GM23338 (cell line): ENCODE measurements at regions not wholly inside any gene's neighbourhood (a gene's known extent, or its start where the extent isn't known, plus 50 kb on each side); places are given as distances from the start of the nearest gene placed in this dataset.

ENCODE experiments used
- ATAC-seq: fragments of 200-7000 bp; cut with Tn5 transposase; 3 replicates; pipeline ENCODE4 v1.9.1; 2020
- DNase-seq: peaks from one replicate; pipeline ENCODE4 v3.0.0-alpha.2; 2015; ENCODE audit warnings: low spot score
- H2AFZ ChIP-seq: fragments of 200-600 bp; sonication (generic); 2 replicates; pipeline ENCODE4 v1.8.0; 2016; ENCODE audit warnings: antibody characterized with exemption, mild to moderate bottlenecking, moderate library complexity
- H3F3A ChIP-seq: fragments of 200-600 bp; sonication (generic); replicated peaks from 2 replicates; pipeline ENCODE4 v1.8.0; 2017; ENCODE audit warnings: antibody characterized with exemption, mixed run types, low read depth
- H3K27ac ChIP-seq: fragments of 200-600 bp; sonication (generic); 2 replicates; pipeline ENCODE4 v1.6.1; 2016; ENCODE audit warnings: low read depth
- H3K27me3 ChIP-seq: fragments of 200-600 bp; sonication (generic); 2 replicates; pipeline ENCODE4 v1.8.0; 2016; ENCODE audit warnings: mild to moderate bottlenecking, mixed run types, moderate library complexity; ENCODE audit not compliant: insufficient read depth
- H3K36me3 ChIP-seq: fragments of 200-600 bp; sonication (generic); 2 replicates; pipeline ENCODE4 v1.8.0; 2016; ENCODE audit warnings: mild to moderate bottlenecking; ENCODE audit not compliant: insufficient read depth
- H3K4me1 ChIP-seq: fragments of 200-600 bp; sonication (generic); 2 replicates; pipeline ENCODE4 v1.8.0; 2016; ENCODE audit warnings: mild to moderate bottlenecking, moderate library complexity; ENCODE audit not compliant: insufficient read depth
- H3K4me2 ChIP-seq: fragments of 200-600 bp; sonication (generic); 2 replicates; pipeline ENCODE4 v1.7.1; 2017; ENCODE audit warnings: mixed run types
- H3K4me3 ChIP-seq: fragments of 200-600 bp; sonication (generic); 2 replicates; pipeline ENCODE4 v1.6.1; 2016; ENCODE audit warnings: mixed run types
- H3K79me2 ChIP-seq: fragments of 200-600 bp; sonication (generic); replicated peaks from 2 replicates; pipeline ENCODE4 v1.8.0; 2017; ENCODE audit warnings: mild to moderate bottlenecking; ENCODE audit not compliant: insufficient read depth
- H3K9me2 ChIP-seq: fragments of 200-600 bp; sonication (generic); 2 replicates; pipeline ENCODE4 v1.8.0; 2017; ENCODE audit not compliant: insufficient read depth
- H4K20me1 ChIP-seq: fragments of 200-600 bp; sonication (generic); replicated peaks from 2 replicates; pipeline ENCODE4 v1.8.0; 2017; ENCODE audit warnings: mild to moderate bottlenecking; ENCODE audit not compliant: insufficient read depth
- H3K27ac Mint-ChIP-seq: 2 replicates; pipeline ENCODE4 v1.8.0; 2020; ENCODE audit warnings: inconsistent platforms, mild to moderate bottlenecking, moderate library complexity, mixed read lengths
- H3K27me3 Mint-ChIP-seq: 3 replicates; pipeline ENCODE4 v1.8.0; 2022; ENCODE audit warnings: low read depth, mild to moderate bottlenecking, moderate library complexity, mixed read lengths, inconsistent platforms; ENCODE audit not compliant: insufficient read depth, poor library complexity
- H3K36me3 Mint-ChIP-seq: 3 replicates; pipeline ENCODE4 v1.8.0; 2021; ENCODE audit warnings: low read depth, mild to moderate bottlenecking, inconsistent platforms, moderate library complexity, mixed read lengths
- H3K4me1 Mint-ChIP-seq: 3 replicates; pipeline ENCODE4 v1.8.0; 2020; ENCODE audit warnings: mild to moderate bottlenecking, inconsistent platforms, mixed read lengths
- H3K4me3 Mint-ChIP-seq: 3 replicates; pipeline ENCODE4 v1.8.0; 2021; ENCODE audit warnings: moderate library complexity, mild to moderate bottlenecking, inconsistent platforms, mixed read lengths
- H3K9me3 Mint-ChIP-seq: 3 replicates; pipeline ENCODE4 v1.8.0; 2020; ENCODE audit warnings: moderate library complexity, mild to moderate bottlenecking, inconsistent platforms, mixed read lengths
- CREB1 ChIP-seq: fragments of 250-450 bp; sonication (Bioruptor Pico); IDR thresholded peaks from 2 replicates; pipeline ENCODE4 v1.5.0; 2020; ENCODE audit warnings: low read depth, mild to moderate bottlenecking, moderate library complexity
- EZH2 ChIP-seq: fragments of 200-600 bp; sonication (generic); IDR thresholded peaks from one replicate; pipeline ENCODE4 v1.8.0; 2017; ENCODE audit warnings: antibody characterized with exemption, mild to moderate bottlenecking, low read depth; ENCODE audit not compliant: unreplicated experiment
- EZH2phosphoT487 ChIP-seq: fragments of 200-600 bp; sonication (generic); IDR thresholded peaks from one replicate; pipeline ENCODE4 v1.8.1; 2018; ENCODE audit warnings: antibody characterized with exemption; ENCODE audit not compliant: unreplicated experiment
- JUNB ChIP-seq: IDR thresholded peaks from one replicate; pipeline ENCODE4 v1.6.1; 2016; ENCODE audit warnings: antibody characterized with exemption; ENCODE audit not compliant: unreplicated experiment
- NANOG ChIP-seq: IDR thresholded peaks from 2 replicates; pipeline ENCODE4 v1.6.1; 2016; ENCODE audit warnings: antibody characterized with exemption, borderline replicate concordance
- POLR2AphosphoS5 ChIP-seq: IDR thresholded peaks from 2 replicates; pipeline ENCODE4 v1.6.1; 2016; ENCODE audit warnings: antibody characterized with exemption, low read depth
- REST ChIP-seq: IDR thresholded peaks from one replicate; pipeline ENCODE4 v1.6.1; 2018; ENCODE audit warnings: antibody characterized with exemption; ENCODE audit not compliant: unreplicated experiment
- STAT1 ChIP-seq: IDR thresholded peaks from one replicate; pipeline ENCODE4 v1.6.1; 2016; ENCODE audit warnings: antibody characterized with exemption; ENCODE audit not compliant: unreplicated experiment
- ZNF114 ChIP-seq: fragments of 250-450 bp; sonication (Bioruptor Pico); IDR thresholded peaks from 2 replicates; pipeline ENCODE4 v1.5.0; 2020; ENCODE audit warnings: mild to moderate bottlenecking, moderate library complexity
- ZNF331 ChIP-seq: fragments of 250-450 bp; sonication (Bioruptor Pico); IDR thresholded peaks from 2 replicates; pipeline ENCODE4 v1.5.0; 2020; ENCODE audit warnings: low read depth, mild to moderate bottlenecking, moderate library complexity
- ZNF462 ChIP-seq: fragments of 250-450 bp; sonication (Bioruptor Pico); IDR thresholded peaks from 2 replicates; pipeline ENCODE4 v1.5.0; 2020; ENCODE audit warnings: mild to moderate bottlenecking, moderate library complexity
- TF ChIP-seq, protein P1 (sequence below), 2 experiments: fragments of 200-600 bp in 1 of 2; sonication (generic) in 1 of 2; conservative IDR thresholded peaks; 2 replicates each; pipeline versions ENCODE4 v1.5.1 to v1.6.1; 2016 to 2017; ENCODE audit warnings: antibody characterized with exemption in 2 of 2, low read depth in 2 of 2, mild to moderate bottlenecking in 2 of 2, moderate library complexity in 1 of 2

DNA sequence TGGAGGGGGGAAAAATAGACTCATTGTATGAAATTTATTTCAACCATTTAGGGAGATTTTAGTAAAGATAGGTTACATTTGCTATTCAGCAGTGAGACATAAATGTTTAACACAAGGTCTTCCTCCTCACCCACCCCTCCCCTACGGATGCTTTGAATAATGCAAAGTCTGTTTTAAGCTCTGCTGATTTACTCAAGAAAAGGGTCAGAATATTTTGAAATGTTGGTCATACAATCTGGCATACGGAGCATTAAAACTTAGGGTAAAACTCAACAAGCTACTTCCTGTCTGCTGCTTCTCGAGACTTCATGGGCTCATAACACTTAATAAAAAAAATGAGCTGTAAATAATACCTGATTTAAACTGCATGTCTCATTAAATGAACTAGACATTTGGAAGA, 156.3 kb downstream of the WNT5A start:
- Histone ChIP-seq H3F3A (no peaks in the 10 kb centered on the region), H2AFZ (no peak overlapping the region), H3K27ac (no peak overlapping the region), H3K4me1 (no peaks in the 10 kb centered on the region), H3K36me3 (no peaks in the 10 kb centered on the region), H4K20me1 (no peaks in the 10 kb centered on the region), H3K9me2 (peaks cover 3% of the 10 kb centered on the region; the same call in 1 of the 2 replicates), H3K4me3 (no peak overlapping the region), H3K79me2 (no peaks in the 10 kb centered on the region), H3K27me3 (no peaks in the 10 kb centered on the region), H3K4me2 (no peak overlapping the region)
- Mint-ChIP-seq H3K4me3 (no peak overlapping the region), H3K27me3 (peaks cover 7% of the 10 kb centered on the region), H3K4me1 (peaks cover 10% of the 10 kb centered on the region; the same call in 2 of the 3 replicates), H3K27ac (no peak overlapping the region), H3K9me3 (no peaks in the 10 kb centered on the region), H3K36me3 (no peaks in the 10 kb centered on the region)
- no peak for ATAC-seq
- TF ChIP-seq JUNB = no peak
- TF ChIP-seq POLR2AphosphoS5 = no peak
- no peak for TF ChIP-seq EZH2phosphoT487
- TF ChIP-seq, protein P1, sequence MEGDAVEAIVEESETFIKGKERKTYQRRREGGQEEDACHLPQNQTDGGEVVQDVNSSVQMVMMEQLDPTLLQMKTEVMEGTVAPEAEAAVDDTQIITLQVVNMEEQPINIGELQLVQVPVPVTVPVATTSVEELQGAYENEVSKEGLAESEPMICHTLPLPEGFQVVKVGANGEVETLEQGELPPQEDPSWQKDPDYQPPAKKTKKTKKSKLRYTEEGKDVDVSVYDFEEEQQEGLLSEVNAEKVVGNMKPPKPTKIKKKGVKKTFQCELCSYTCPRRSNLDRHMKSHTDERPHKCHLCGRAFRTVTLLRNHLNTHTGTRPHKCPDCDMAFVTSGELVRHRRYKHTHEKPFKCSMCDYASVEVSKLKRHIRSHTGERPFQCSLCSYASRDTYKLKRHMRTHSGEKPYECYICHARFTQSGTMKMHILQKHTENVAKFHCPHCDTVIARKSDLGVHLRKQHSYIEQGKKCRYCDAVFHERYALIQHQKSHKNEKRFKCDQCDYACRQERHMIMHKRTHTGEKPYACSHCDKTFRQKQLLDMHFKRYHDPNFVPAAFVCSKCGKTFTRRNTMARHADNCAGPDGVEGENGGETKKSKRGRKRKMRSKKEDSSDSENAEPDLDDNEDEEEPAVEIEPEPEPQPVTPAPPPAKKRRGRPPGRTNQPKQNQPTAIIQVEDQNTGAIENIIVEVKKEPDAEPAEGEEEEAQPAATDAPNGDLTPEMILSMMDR (conservative IDR thresholded peaks at IDR 0.05; ENCODE audit: low read depth in 2 of 2) = no peak
- no peak for TF ChIP-seq STAT1
- TF ChIP-seq ZNF331 = no peak
- no peak for TF ChIP-seq REST
- TF ChIP-seq NANOG = no peak
- no peak for TF ChIP-seq ZNF114 (CRISPR knock-in tag)
- no peak for TF ChIP-seq EZH2
- no peak for TF ChIP-seq CREB1 (CRISPR knock-in tag)
- no peak for TF ChIP-seq ZNF462
- no peak for DNase-seq
